OCI-LY3 (cell line): ENCODE measurements at regions not wholly inside any gene's neighbourhood (a gene's known extent, or its start where the extent isn't known, plus 50 kb on each side); places are given as distances from the start of the nearest gene placed in this dataset.

Experiments
- H2AFZ ChIP-seq: fragments of 200-600, 300-600 bp; shearing (Covaris generic); 2 replicates; pipeline ENCODE4 v1.6.0; 2014; ENCODE audit warnings: antibody characterized with exemption, low read depth, low read length
- H3K27ac ChIP-seq: fragments of 200-600, 300-600 bp; sonication (generic); 2 replicates; pipeline ENCODE4 v1.5.1; 2014; ENCODE audit warnings: mild to moderate bottlenecking, low read length, moderate library complexity, mixed read lengths
- H3K27me3 ChIP-seq: fragments of 200-600, 300-600 bp; sonication (generic); 2 replicates; pipeline ENCODE4 v1.6.1; 2014; ENCODE audit warnings: low read depth, low read length, mixed read lengths
- H3K36me3 ChIP-seq: fragments of 200-600, 300-600 bp; sonication (generic); replicated peaks from 2 replicates; pipeline ENCODE3; 2014; ENCODE audit warnings: low read depth, low read length, mixed read lengths
- H3K4me1 ChIP-seq: fragments of 300-600, 200-600 bp; sonication (generic); 2 replicates; pipeline ENCODE4 v1.6.1; 2014; ENCODE audit warnings: low read length, mixed read lengths
- H3K4me2 ChIP-seq: fragments of 200-600, 300-600 bp; sonication (generic); 2 replicates; pipeline ENCODE4 v1.6.1; 2014; ENCODE audit warnings: low read length, mixed read lengths
- H3K4me3 ChIP-seq: fragments of 300-600, 200-600 bp; sonication (generic); 2 replicates; pipeline ENCODE4 v1.5.1; 2014; ENCODE audit warnings: antibody characterized with exemption, mild to moderate bottlenecking, low read length, moderate library complexity
- H3K79me2 ChIP-seq: fragments of 300-600, 200-600 bp; shearing (Covaris generic); 2 replicates; pipeline ENCODE4 v1.6.1; 2014; ENCODE audit warnings: mild to moderate bottlenecking, low read length, mixed read lengths
- H3K9ac ChIP-seq: fragments of 300-600, 200-600 bp; shearing (Covaris generic); 2 replicates; pipeline ENCODE4 v1.6.0; 2014; ENCODE audit warnings: mild to moderate bottlenecking, low read length, moderate library complexity
- H3K9me3 ChIP-seq: fragments of 200-600, 300-600 bp; shearing (Covaris generic); 2 replicates; pipeline ENCODE4 v1.6.1; 2014; ENCODE audit warnings: low read length, mixed read lengths; ENCODE audit not compliant: insufficient read depth
- H4K20me1 ChIP-seq: fragments of 200-600, 300-600 bp; sonication (generic); 2 replicates; pipeline ENCODE4 v1.6.1; 2016; ENCODE audit warnings: low read length, mixed read lengths; ENCODE audit not compliant: insufficient read depth
- CTCF ChIP-seq: fragments of 200-600, 300-600 bp; sonication (generic); IDR thresholded peaks from 2 replicates; pipeline ENCODE4 v1.5.1; 2014; ENCODE audit warnings: antibody characterized with exemption, low read length, low read depth
- EZH2phosphoT487 ChIP-seq: fragments of 200-600 bp; shearing (Covaris generic); IDR thresholded peaks from 2 replicates; pipeline ENCODE4 v1.6.1; 2018; ENCODE audit warnings: antibody characterized with exemption, mixed run types, low read depth

DNA sequence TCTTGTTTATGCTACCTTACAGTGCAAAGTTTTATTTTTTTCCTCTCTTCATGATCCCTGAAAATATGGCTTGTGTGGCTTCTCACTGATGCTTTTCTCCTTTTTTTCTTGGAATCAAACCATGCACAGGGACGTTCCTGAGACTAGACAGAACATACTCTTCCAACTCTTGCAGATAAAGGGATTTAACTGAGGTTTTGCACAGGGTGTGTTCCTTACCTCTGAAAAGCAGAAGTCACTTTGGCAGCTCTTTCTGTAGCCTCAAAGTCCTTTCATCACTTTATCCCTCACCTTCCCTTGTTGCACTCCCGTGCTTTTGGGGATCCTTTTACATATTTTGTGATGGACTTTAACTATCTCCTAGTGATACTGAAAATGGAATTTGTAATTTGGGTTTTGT, 300.1 kb downstream of the SPRY1 start:
- no peaks in the 10 kb centered on the region for H3K36me3 ChIP-seq
- H3K79me2 ChIP-seq, result no peaks in the 10 kb centered on the region
- H3K4me3 ChIP-seq, result no peak overlapping the region
- H3K4me2 ChIP-seq, result no peak overlapping the region
- no peaks in the 10 kb centered on the region for H4K20me1 ChIP-seq
- no peak for TF ChIP-seq CTCF
- TF ChIP-seq EZH2phosphoT487, result no peak
- no peak overlapping the region for H3K27ac ChIP-seq
- no peaks in the 10 kb centered on the region for H3K27me3 ChIP-seq
- H3K4me1 ChIP-seq, result no peaks in the 10 kb centered on the region
- H3K9ac ChIP-seq, result no peak overlapping the region
- no peaks in the 10 kb centered on the region for H3K9me3 ChIP-seq
- H2AFZ ChIP-seq, result no peak overlapping the region

DNA sequence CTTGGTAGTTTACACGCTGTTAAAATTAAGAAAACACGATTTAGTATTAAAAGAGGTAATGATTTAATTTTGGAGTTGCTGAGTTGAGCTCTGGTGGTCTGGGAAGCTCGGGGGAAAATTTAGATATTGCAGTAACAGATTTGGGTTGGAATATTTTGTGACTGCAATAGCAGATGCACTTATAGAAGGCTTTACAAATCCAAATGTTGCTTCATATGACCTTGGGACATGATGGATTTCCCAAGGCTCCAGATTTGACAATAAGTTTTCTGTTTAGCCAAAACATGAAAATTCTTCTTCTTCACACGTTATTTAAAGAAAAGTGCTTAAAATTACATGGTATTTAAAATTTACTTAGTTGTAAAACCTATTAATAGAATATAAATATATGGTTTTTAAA, 302.0 kb downstream of the SPRY1 start:
- H3K4me1 ChIP-seq, result no peaks in the 10 kb centered on the region
- H3K9ac ChIP-seq, result no peak overlapping the region
- H3K36me3 ChIP-seq, result no peaks in the 10 kb centered on the region
- H3K27me3 ChIP-seq, result no peaks in the 10 kb centered on the region
- H4K20me1 ChIP-seq, result no peaks in the 10 kb centered on the region
- TF ChIP-seq EZH2phosphoT487 (no peak), CTCF (no peak)
- H3K79me2 ChIP-seq, result no peaks in the 10 kb centered on the region
- no peak overlapping the region for H3K27ac ChIP-seq
- H2AFZ ChIP-seq, result no peak overlapping the region
- H3K4me2 ChIP-seq, result no peak overlapping the region
- no peak overlapping the region for H3K4me3 ChIP-seq
- H3K9me3 ChIP-seq, result no peaks in the 10 kb centered on the region

- Histone ChIP-seq H3K4me2 (no peak overlapping the region), H3K4me3 (no peak overlapping the region), H3K9me3 (no peaks in the 10 kb centered on the region), H3K9ac (no peak overlapping the region), H3K36me3 (no peaks in the 10 kb centered on the region), H3K4me1 (no peaks in the 10 kb centered on the region), H3K27me3 (no peaks in the 10 kb centered on the region), H2AFZ (no peak overlapping the region), H3K27ac (no peak overlapping the region), H4K20me1 (no peaks in the 10 kb centered on the region), H3K79me2 (no peaks in the 10 kb centered on the region)
- TF ChIP-seq CTCF (no peak), EZH2phosphoT487 (no peak)
Observed at GRCh38 chr4:123699880-123700771, 303.5 kb downstream of the SPRY1 start.

- H4K20me1 ChIP-seq, result no peaks in the 10 kb centered on the region
- H3K27me3 ChIP-seq, result no peaks in the 10 kb centered on the region
- no peak overlapping the region for H3K9ac ChIP-seq
- no peak overlapping the region for H3K27ac ChIP-seq
- no peak overlapping the region for H3K4me3 ChIP-seq
- H3K79me2 ChIP-seq, result no peaks in the 10 kb centered on the region
- no peak for TF ChIP-seq CTCF
- no peak for TF ChIP-seq EZH2phosphoT487
- H3K36me3 ChIP-seq, result no peaks in the 10 kb centered on the region
- no peaks in the 10 kb centered on the region for H3K4me1 ChIP-seq
- no peaks in the 10 kb centered on the region for H3K9me3 ChIP-seq
- no peak overlapping the region for H2AFZ ChIP-seq
- no peak overlapping the region for H3K4me2 ChIP-seq
Observed at GRCh38 chr4:123701131-123701575, 304.6 kb downstream of the SPRY1 start.
